Neural cell (in vitro differentiated cells): ENCODE measurements at regions not wholly inside any gene's neighbourhood (a gene's known extent, or its start where the extent isn't known, plus 50 kb on each side); places are given as distances from the start of the nearest gene placed in this dataset.

Source experiments
- H2AFZ ChIP-seq: fragments of 200-600, 300-800 bp; sonication (generic), shearing (Covaris generic); 2 replicates; pipeline ENCODE4 v1.6.0; 2014; ENCODE audit warnings: low read depth, mild to moderate bottlenecking, antibody characterized with exemption, low read length, moderate library complexity
- H3F3A ChIP-seq: fragments of 200-600 bp; shearing (Covaris generic); 2 replicates; pipeline ENCODE4 v1.6.1; 2016; ENCODE audit warnings: mild to moderate bottlenecking, moderate library complexity, mixed read lengths, antibody characterized with exemption, low read length; ENCODE audit not compliant: insufficient read depth, poor library complexity, severe bottlenecking
- H3K27ac ChIP-seq: fragments of 200-600, 300-800 bp; sonication (generic), shearing (Covaris generic); 2 replicates; pipeline ENCODE4 v1.5.1; 2014; ENCODE audit warnings: mild to moderate bottlenecking, low read length, moderate library complexity
- H3K27me3 ChIP-seq: fragments of 300-800, 200-600 bp; sonication (generic), shearing (Covaris generic); 2 replicates; pipeline ENCODE4 v1.6.0; 2014; ENCODE audit warnings: mild to moderate bottlenecking, low read depth, low read length, moderate library complexity; ENCODE audit not compliant: insufficient read depth
- H3K36me3 ChIP-seq: fragments of 300-800, 200-600 bp; sonication (generic), shearing (Covaris generic); 2 replicates; pipeline ENCODE4 v1.5.1; 2014; ENCODE audit warnings: mild to moderate bottlenecking, antibody characterized with exemption, low read length, moderate library complexity; ENCODE audit not compliant: insufficient read depth
- H3K4me2 ChIP-seq: fragments of 300-800, 200-600 bp; sonication (generic), shearing (Covaris generic); 2 replicates; pipeline ENCODE4 v1.6.0; 2014; ENCODE audit warnings: mild to moderate bottlenecking, low read length
- H3K4me3 ChIP-seq: fragments of 300-800, 200-600 bp; sonication (generic), shearing (Covaris generic); 2 replicates; pipeline ENCODE4 v1.5.1; 2014; ENCODE audit warnings: mild to moderate bottlenecking, low read length, moderate library complexity
- H3K79me2 ChIP-seq: fragments of 200-600 bp; shearing (Covaris generic); replicated peaks from 2 replicates; pipeline ENCODE4 v1.6.0; 2014; ENCODE audit warnings: mild to moderate bottlenecking, low read length, moderate library complexity; ENCODE audit not compliant: insufficient read depth
- H3K9ac ChIP-seq: fragments of 300-800, 200-600 bp; sonication (generic), shearing (Covaris generic); 2 replicates; pipeline ENCODE4 v1.6.1; 2016; ENCODE audit warnings: mild to moderate bottlenecking, low read length, mixed read lengths
- H3K9me2 ChIP-seq: fragments of 200-600 bp; shearing (Covaris generic); 2 replicates; pipeline ENCODE4 v1.6.1; 2016; ENCODE audit warnings: mild to moderate bottlenecking, low read length, mixed read lengths; ENCODE audit not compliant: insufficient read depth
- H3K9me3 ChIP-seq: fragments of 200-600, 300-800 bp; sonication (generic), shearing (Covaris generic); 2 replicates; pipeline ENCODE4 v1.6.1; 2016; ENCODE audit warnings: mild to moderate bottlenecking, mixed run types, low read length, moderate library complexity, mixed read lengths
- H4K20me1 ChIP-seq: fragments of 200-600 bp; shearing (Covaris generic); 2 replicates; pipeline ENCODE4 v1.6.1; 2016; ENCODE audit warnings: mild to moderate bottlenecking, mixed run types; ENCODE audit not compliant: insufficient read depth
- EP300 ChIP-seq: fragments of 450-650 bp; conservative IDR thresholded peaks from 2 replicates; pipeline ENCODE4 v1.6.1; 2014; ENCODE audit warnings: antibody characterized with exemption, mild to moderate bottlenecking, moderate library complexity; ENCODE audit not compliant: poor library complexity, severe bottlenecking
- EZH2 ChIP-seq: fragments of 200-600, 300-800 bp; shearing (Covaris generic), sonication (generic); IDR thresholded peaks from 2 replicates; pipeline ENCODE4 v1.6.1; 2014; ENCODE audit warnings: antibody characterized with exemption, low read length, borderline replicate concordance, mild to moderate bottlenecking; ENCODE audit not compliant: insufficient read depth, poor library complexity, severe bottlenecking
- MXI1 ChIP-seq: fragments of 450-650 bp; conservative IDR thresholded peaks from 2 replicates; pipeline ENCODE4 v1.6.1; 2014; ENCODE audit warnings: antibody characterized with exemption, mild to moderate bottlenecking; ENCODE audit not compliant: poor library complexity, severe bottlenecking
- POLR2AphosphoS5 ChIP-seq: IDR thresholded peaks from 2 replicates; pipeline ENCODE4 v1.6.1; 2012
- RAD21 ChIP-seq: fragments of 450-650 bp; conservative IDR thresholded peaks from 2 replicates; pipeline ENCODE4 v1.6.1; 2014; ENCODE audit warnings: antibody characterized with exemption, mild to moderate bottlenecking, moderate library complexity
- SMC3 ChIP-seq: fragments of 450-650 bp; conservative IDR thresholded peaks from 2 replicates; pipeline ENCODE4 v1.6.1; 2014; ENCODE audit warnings: antibody characterized with exemption, mild to moderate bottlenecking, moderate library complexity; ENCODE audit not compliant: poor library complexity
- TAF1 ChIP-seq: IDR thresholded peaks from 2 replicates; pipeline ENCODE4 v1.6.1; 2012; ENCODE audit warnings: low read depth
- TF ChIP-seq, protein P1 (sequence below): fragments of 450-650 bp; IDR thresholded peaks from 2 replicates; pipeline ENCODE4 v1.5.1; 2014; ENCODE audit warnings: antibody characterized with exemption, mild to moderate bottlenecking, moderate library complexity; ENCODE audit not compliant: poor library complexity, severe bottlenecking
- TF ChIP-seq, protein P2 (sequence below): IDR thresholded peaks from 2 replicates; pipeline ENCODE4 v1.6.1; 2012; ENCODE audit warnings: borderline replicate concordance

DNA sequence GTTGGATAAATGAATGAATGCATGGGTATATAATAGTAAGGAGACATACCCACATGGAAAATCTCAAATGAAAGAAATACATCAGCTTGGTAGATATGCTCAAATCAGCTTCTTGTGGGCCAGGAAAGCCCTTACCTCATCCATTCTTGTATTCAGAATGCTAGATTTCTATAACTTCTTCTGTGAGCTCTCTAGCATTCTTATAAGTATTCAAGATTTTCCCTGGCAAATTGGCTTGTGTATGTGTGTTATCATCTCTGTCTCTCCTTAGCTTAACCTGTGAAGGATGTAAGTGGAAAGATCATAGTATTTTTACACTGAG lies 100.8 kb downstream of the OR2B2 start:
- Histone ChIP-seq H3K9ac (no peak overlapping the region), H3K4me3 (peak overlapping the region; percentile 70), H3K79me2 (peaks cover 2% of the 10 kb centered on the region), H3K9me2 (no peaks in the 10 kb centered on the region), H4K20me1 (no peaks in the 10 kb centered on the region), H3K36me3 (no peaks in the 10 kb centered on the region), H3K9me3 (no peaks in the 10 kb centered on the region), H2AFZ (no peak overlapping the region), H3K4me2 (no peak overlapping the region), H3K27me3 (no peaks in the 10 kb centered on the region), H3K27ac (no peak overlapping the region), H3F3A (peaks cover 3% of the 10 kb centered on the region)
- TF ChIP-seq EZH2 (no peak), TAF1 (no peak), MXI1 (no peak)
- TF ChIP-seq, protein P1, sequence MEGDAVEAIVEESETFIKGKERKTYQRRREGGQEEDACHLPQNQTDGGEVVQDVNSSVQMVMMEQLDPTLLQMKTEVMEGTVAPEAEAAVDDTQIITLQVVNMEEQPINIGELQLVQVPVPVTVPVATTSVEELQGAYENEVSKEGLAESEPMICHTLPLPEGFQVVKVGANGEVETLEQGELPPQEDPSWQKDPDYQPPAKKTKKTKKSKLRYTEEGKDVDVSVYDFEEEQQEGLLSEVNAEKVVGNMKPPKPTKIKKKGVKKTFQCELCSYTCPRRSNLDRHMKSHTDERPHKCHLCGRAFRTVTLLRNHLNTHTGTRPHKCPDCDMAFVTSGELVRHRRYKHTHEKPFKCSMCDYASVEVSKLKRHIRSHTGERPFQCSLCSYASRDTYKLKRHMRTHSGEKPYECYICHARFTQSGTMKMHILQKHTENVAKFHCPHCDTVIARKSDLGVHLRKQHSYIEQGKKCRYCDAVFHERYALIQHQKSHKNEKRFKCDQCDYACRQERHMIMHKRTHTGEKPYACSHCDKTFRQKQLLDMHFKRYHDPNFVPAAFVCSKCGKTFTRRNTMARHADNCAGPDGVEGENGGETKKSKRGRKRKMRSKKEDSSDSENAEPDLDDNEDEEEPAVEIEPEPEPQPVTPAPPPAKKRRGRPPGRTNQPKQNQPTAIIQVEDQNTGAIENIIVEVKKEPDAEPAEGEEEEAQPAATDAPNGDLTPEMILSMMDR: no peak

DNA sequence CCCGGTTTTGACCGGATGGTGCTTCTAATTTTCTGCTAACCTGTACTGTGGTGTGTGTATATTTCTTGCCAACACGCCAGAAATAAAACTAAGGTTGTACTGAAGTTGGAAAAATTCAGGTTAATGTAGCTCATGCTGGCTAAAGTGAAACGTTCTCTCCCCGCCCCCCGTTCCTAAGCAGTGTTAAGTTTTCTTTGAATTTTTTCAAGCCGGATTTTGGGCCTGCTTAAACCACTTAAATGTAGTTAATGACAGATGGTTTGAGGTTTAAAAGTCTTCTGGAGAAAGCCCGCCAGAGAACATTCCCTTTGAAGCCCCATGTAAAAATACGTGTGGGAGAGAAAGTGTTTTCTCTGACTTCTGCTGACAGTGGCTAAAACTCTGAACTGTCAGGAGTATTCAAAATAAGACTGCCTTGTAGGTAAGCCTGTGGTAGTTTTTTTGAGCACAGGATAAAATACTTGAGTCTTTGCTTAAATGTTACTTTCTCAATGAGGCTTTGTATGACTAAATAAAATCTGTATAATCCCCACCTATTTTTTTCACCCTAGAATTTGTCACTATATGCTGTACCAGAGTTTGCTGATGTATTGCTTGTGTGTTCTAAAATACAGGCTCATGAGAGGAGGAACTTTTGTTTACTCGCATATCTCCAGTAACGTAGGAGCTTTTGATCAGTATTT lies 101.3 kb downstream of the OR2B2 start:
- TF ChIP-seq, protein P2, sequence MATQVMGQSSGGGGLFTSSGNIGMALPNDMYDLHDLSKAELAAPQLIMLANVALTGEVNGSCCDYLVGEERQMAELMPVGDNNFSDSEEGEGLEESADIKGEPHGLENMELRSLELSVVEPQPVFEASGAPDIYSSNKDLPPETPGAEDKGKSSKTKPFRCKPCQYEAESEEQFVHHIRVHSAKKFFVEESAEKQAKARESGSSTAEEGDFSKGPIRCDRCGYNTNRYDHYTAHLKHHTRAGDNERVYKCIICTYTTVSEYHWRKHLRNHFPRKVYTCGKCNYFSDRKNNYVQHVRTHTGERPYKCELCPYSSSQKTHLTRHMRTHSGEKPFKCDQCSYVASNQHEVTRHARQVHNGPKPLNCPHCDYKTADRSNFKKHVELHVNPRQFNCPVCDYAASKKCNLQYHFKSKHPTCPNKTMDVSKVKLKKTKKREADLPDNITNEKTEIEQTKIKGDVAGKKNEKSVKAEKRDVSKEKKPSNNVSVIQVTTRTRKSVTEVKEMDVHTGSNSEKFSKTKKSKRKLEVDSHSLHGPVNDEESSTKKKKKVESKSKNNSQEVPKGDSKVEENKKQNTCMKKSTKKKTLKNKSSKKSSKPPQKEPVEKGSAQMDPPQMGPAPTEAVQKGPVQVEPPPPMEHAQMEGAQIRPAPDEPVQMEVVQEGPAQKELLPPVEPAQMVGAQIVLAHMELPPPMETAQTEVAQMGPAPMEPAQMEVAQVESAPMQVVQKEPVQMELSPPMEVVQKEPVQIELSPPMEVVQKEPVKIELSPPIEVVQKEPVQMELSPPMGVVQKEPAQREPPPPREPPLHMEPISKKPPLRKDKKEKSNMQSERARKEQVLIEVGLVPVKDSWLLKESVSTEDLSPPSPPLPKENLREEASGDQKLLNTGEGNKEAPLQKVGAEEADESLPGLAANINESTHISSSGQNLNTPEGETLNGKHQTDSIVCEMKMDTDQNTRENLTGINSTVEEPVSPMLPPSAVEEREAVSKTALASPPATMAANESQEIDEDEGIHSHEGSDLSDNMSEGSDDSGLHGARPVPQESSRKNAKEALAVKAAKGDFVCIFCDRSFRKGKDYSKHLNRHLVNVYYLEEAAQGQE: no peak
- TF ChIP-seq EZH2 (no peak), MXI1 (no peak), RAD21 (no peak), EP300 (no peak), SMC3 (no peak), TAF1 (no peak), POLR2AphosphoS5 (no peak)
- TF ChIP-seq, protein P1: no peak
- Histone ChIP-seq H3F3A (peaks cover 3% of the 10 kb centered on the region), H3K27ac (peak overlapping the region; percentile 50), H2AFZ (no peak overlapping the region), H3K9me3 (no peaks in the 10 kb centered on the region), H3K4me3 (peak overlapping the region; percentile 70), H3K9me2 (no peaks in the 10 kb centered on the region), H3K9ac (peak overlapping the region; percentile 61), H3K79me2 (peaks cover 2% of the 10 kb centered on the region), H3K4me2 (peak overlapping the region; percentile 82), H3K36me3 (no peaks in the 10 kb centered on the region), H3K27me3 (no peaks in the 10 kb centered on the region), H4K20me1 (no peaks in the 10 kb centered on the region)
